H9 (cell line): ENCODE measurements at regions not wholly inside any gene's neighbourhood (a gene's known extent, or its start where the extent isn't known, plus 50 kb on each side); places are given as distances from the start of the nearest gene placed in this dataset.

Source experiments
- DNase-seq: peaks from one replicate; pipeline ENCODE4 v3.0.0-alpha.2; 2017
- H2AFZ ChIP-seq: one replicate; pipeline ENCODE4 v1.6.1; 2013; ENCODE audit warnings: mild to moderate bottlenecking, low read length, control low read depth, moderate library complexity
- H2AK5ac ChIP-seq: 2 replicates; pipeline ENCODE4 v1.6.1; 2013; ENCODE audit warnings: low read length, control low read depth, mixed read lengths; ENCODE audit not compliant: insufficient read length
- H2BK120ac ChIP-seq: one replicate; pipeline ENCODE4 v1.6.1; 2013; ENCODE audit warnings: low read depth, mild to moderate bottlenecking, low read length, control low read depth, inconsistent platforms; ENCODE audit not compliant: poor library complexity, severe bottlenecking
- H2BK12ac ChIP-seq: 2 replicates; pipeline ENCODE4 v1.6.1; 2013; ENCODE audit warnings: low read length, control low read depth, mixed read lengths, low read depth; ENCODE audit not compliant: insufficient read length
- H2BK15ac ChIP-seq: 2 replicates; pipeline ENCODE4 v1.6.1; 2013; ENCODE audit warnings: low read depth, low read length, control low read depth
- H2BK20ac ChIP-seq: one replicate; pipeline ENCODE4 v1.6.1; 2013; ENCODE audit warnings: low read depth, mild to moderate bottlenecking, low read length, control low read depth, inconsistent platforms; ENCODE audit not compliant: poor library complexity, severe bottlenecking
- H2BK5ac ChIP-seq: 2 replicates; pipeline ENCODE4 v1.6.1; 2013; ENCODE audit warnings: low read length, control low read depth, mixed read lengths; ENCODE audit not compliant: insufficient read length
- H3K14ac ChIP-seq: 2 replicates; pipeline ENCODE4 v1.6.1; 2013; ENCODE audit warnings: low read length, control low read depth; ENCODE audit not compliant: insufficient read depth
- H3K18ac ChIP-seq: 2 replicates; pipeline ENCODE4 v1.6.1; 2013; ENCODE audit warnings: low read depth, mild to moderate bottlenecking, mixed read lengths, low read length, control low read depth; ENCODE audit not compliant: insufficient read length
- H3K23ac ChIP-seq: 2 replicates; pipeline ENCODE4 v1.6.1; 2013; ENCODE audit warnings: low read length, control low read depth, mixed read lengths, low read depth; ENCODE audit not compliant: insufficient read length
- H3K23me2 ChIP-seq: 2 replicates; pipeline ENCODE4 v1.6.1; 2013; ENCODE audit warnings: low read depth, mild to moderate bottlenecking, mixed read lengths, low read length, control low read depth; ENCODE audit not compliant: insufficient read length, poor library complexity, severe bottlenecking
- H3K27ac ChIP-seq: 2 replicates; pipeline ENCODE4 v1.5.1; 2013; ENCODE audit warnings: low read length, control low read depth, mixed read lengths, low read depth; ENCODE audit not compliant: insufficient read length
- H3K27me3 ChIP-seq: 2 replicates; pipeline ENCODE4 v1.6.1; 2013; ENCODE audit warnings: low read length, control low read depth, inconsistent platforms; ENCODE audit not compliant: insufficient read depth
- H3K4ac ChIP-seq: 2 replicates; pipeline ENCODE4 v1.6.1; 2013; ENCODE audit warnings: low read depth, mild to moderate bottlenecking, control low read depth, inconsistent platforms, low read length, moderate library complexity
- H3K4me1 ChIP-seq: 2 replicates; pipeline ENCODE4 v1.6.1; 2013; ENCODE audit warnings: low read length, control low read depth, inconsistent platforms; ENCODE audit not compliant: insufficient read depth
- H3K4me2 ChIP-seq: 2 replicates; pipeline ENCODE4 v1.6.1; 2013; ENCODE audit warnings: low read length, control low read depth, mixed read lengths; ENCODE audit not compliant: insufficient read length, insufficient read depth
- H3K56ac ChIP-seq: 2 replicates; pipeline ENCODE4 v1.6.1; 2013; ENCODE audit warnings: low read depth, mild to moderate bottlenecking, mixed read lengths, low read length, control low read depth; ENCODE audit not compliant: insufficient read length
- H3K79me1 ChIP-seq: 2 replicates; pipeline ENCODE4 v1.6.1; 2013; ENCODE audit warnings: low read depth, mild to moderate bottlenecking, moderate library complexity, low read length, control low read depth, inconsistent platforms; ENCODE audit not compliant: insufficient read depth, poor library complexity, severe bottlenecking
- H3K79me2 ChIP-seq: 2 replicates; pipeline ENCODE4 v1.6.1; 2013; ENCODE audit warnings: low read length, control low read depth, inconsistent platforms; ENCODE audit not compliant: insufficient read depth
- H3K9ac ChIP-seq: 2 replicates; pipeline ENCODE4 v1.6.1; 2013; ENCODE audit warnings: low read length, control low read depth, mixed read lengths; ENCODE audit not compliant: insufficient read length; ENCODE audit errors: extremely low read depth
- H3K9me3 ChIP-seq: one replicate; pipeline ENCODE4 v1.6.1; 2013; ENCODE audit warnings: low read depth, low read length, inconsistent platforms; ENCODE audit not compliant: control insufficient read depth
- H3T11ph ChIP-seq: one replicate; pipeline ENCODE4 v1.6.1; 2013; ENCODE audit warnings: mild to moderate bottlenecking, low read length, control low read depth, inconsistent platforms
- H4K20me1 ChIP-seq: one replicate; pipeline ENCODE4 v1.6.1; 2013; ENCODE audit not compliant: control insufficient read depth, insufficient read length, insufficient read depth
- H4K5ac ChIP-seq: 2 replicates; pipeline ENCODE4 v1.6.1; 2013; ENCODE audit warnings: low read depth, mild to moderate bottlenecking, mixed read lengths, low read length, control low read depth; ENCODE audit not compliant: insufficient read length
- H4K8ac ChIP-seq: replicated peaks from 2 replicates; pipeline ENCODE4 v1.6.1; 2013; ENCODE audit warnings: low read length, control low read depth, mixed read lengths, low read depth; ENCODE audit not compliant: insufficient read length
- H4K91ac ChIP-seq: 2 replicates; pipeline ENCODE4 v1.6.1; 2013; ENCODE audit warnings: low read depth, mild to moderate bottlenecking, moderate library complexity, mixed read lengths, low read length, control low read depth; ENCODE audit not compliant: insufficient read length
- H3K27ac Mint-ChIP-seq, 3 experiments: 2 replicates in 2 of 3; 3 replicates in 1 of 3; pipeline ENCODE4 v1.8.0; 2020 to 2021; ENCODE audit warnings: mixed read lengths in 3 of 3, mild to moderate bottlenecking in 1 of 3, moderate library complexity in 1 of 3
- H3K27me3 Mint-ChIP-seq: 2 replicates; pipeline ENCODE4 v1.8.0; 2021; ENCODE audit warnings: low read depth, mild to moderate bottlenecking, moderate library complexity, mixed read lengths
- H3K36me3 Mint-ChIP-seq, 3 experiments: 2 replicates in 2 of 3; 3 replicates in 1 of 3; pipeline ENCODE4 v1.8.0; 2020 to 2021; ENCODE audit warnings: low read depth in 3 of 3, mixed read lengths in 3 of 3; ENCODE audit not compliant: insufficient read depth in 1 of 3
- H3K4me1 Mint-ChIP-seq, 2 experiments: 2 replicates each; pipeline ENCODE4 v1.8.0; 2020; ENCODE audit warnings: mixed read lengths in 2 of 2
- H3K4me3 Mint-ChIP-seq, 2 experiments: 2 replicates in 1 of 2; 3 replicates in 1 of 2; pipeline ENCODE4 v1.8.0; 2020 to 2021; ENCODE audit warnings: mild to moderate bottlenecking in 2 of 2, mixed read lengths in 2 of 2, moderate library complexity in 1 of 2
- H3K9me3 Mint-ChIP-seq, 2 experiments: 2 replicates in 1 of 2; 3 replicates in 1 of 2; pipeline ENCODE4 v1.8.0; 2020; ENCODE audit warnings: mild to moderate bottlenecking in 2 of 2, mixed read lengths in 2 of 2, moderate library complexity in 1 of 2
- WGBS: extraction: QIAGEN DNeasy Blood & Tissue Kit; methylation state at CpG from one replicate; pipeline ENCODE4 v1.1.7; 2013; ENCODE audit warnings: missing lambda C conversion rate, low lambda C conversion rate, mixed read lengths; ENCODE audit not compliant: insufficient read length; ENCODE audit errors: extremely low coverage; 5-methylcytosine and 5-hydroxymethylcytosine counted together
- TF ChIP-seq, protein P1 (sequence below): fragments of 200-600 bp; sonication (generic); conservative IDR thresholded peaks from 3 replicates; pipeline ENCODE4 v1.8.0; 2021; ENCODE audit warnings: antibody characterized with exemption, mild to moderate bottlenecking

DNA sequence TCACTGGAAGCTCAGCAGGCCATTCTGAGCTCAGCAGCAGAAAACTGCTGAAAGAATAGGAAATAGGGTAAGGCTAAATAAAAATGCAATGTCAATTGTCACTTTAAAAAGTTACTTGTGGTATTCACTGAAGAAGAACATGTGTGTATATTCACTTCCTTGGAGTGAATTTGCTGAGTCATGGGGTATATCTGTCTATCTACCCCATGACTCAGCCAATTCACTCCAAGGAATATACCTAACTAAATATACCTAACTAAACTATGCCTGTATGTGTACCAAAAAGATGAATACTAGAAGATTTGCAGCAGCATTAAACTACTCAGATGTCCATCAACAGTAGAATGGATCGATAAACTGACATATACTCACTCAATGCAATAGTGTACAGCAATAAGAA is 69.5 kb upstream of the KCNAB1 start:
- no CpG with 5 or more reads among the region's 1 CpG for WGBS
- no peak overlapping the region for H2BK120ac ChIP-seq
- no peak overlapping the region for H3T11ph ChIP-seq
- H2BK15ac ChIP-seq = no peak overlapping the region
- no peak overlapping the region for H2BK12ac ChIP-seq
- no peak overlapping the region for H3K56ac ChIP-seq
- TF ChIP-seq, protein P1, sequence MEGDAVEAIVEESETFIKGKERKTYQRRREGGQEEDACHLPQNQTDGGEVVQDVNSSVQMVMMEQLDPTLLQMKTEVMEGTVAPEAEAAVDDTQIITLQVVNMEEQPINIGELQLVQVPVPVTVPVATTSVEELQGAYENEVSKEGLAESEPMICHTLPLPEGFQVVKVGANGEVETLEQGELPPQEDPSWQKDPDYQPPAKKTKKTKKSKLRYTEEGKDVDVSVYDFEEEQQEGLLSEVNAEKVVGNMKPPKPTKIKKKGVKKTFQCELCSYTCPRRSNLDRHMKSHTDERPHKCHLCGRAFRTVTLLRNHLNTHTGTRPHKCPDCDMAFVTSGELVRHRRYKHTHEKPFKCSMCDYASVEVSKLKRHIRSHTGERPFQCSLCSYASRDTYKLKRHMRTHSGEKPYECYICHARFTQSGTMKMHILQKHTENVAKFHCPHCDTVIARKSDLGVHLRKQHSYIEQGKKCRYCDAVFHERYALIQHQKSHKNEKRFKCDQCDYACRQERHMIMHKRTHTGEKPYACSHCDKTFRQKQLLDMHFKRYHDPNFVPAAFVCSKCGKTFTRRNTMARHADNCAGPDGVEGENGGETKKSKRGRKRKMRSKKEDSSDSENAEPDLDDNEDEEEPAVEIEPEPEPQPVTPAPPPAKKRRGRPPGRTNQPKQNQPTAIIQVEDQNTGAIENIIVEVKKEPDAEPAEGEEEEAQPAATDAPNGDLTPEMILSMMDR = no peak
- H3K23me2 ChIP-seq = no peaks in the 10 kb centered on the region
- H3K9me3 ChIP-seq = no peaks in the 10 kb centered on the region
- Mint-ChIP-seq H3K27ac (no peak overlapping the region), H3K9me3 (peaks cover 16 to 21% of the 10 kb centered on the region in 2 experiments), H3K4me3 (no peak overlapping the region), H3K27me3 (peaks cover 6% of the 10 kb centered on the region), H3K36me3 (peaks cover 8 to 16% (median 15%) of the 10 kb centered on the region in 3 experiments; a peak in 5 of 7 replicates), H3K4me1 (peaks cover 4 to 9% of the 10 kb centered on the region in 2 experiments)
- H3K27me3 ChIP-seq = no peaks in the 10 kb centered on the region
- no peak overlapping the region for H3K14ac ChIP-seq
- no peak overlapping the region for H3K27ac ChIP-seq
- H3K79me1 ChIP-seq = no peaks in the 10 kb centered on the region
- no peak overlapping the region for H3K23ac ChIP-seq
- H2AK5ac ChIP-seq = no peak overlapping the region
- DNase-seq = no peak
- H3K4me1 ChIP-seq = no peaks in the 10 kb centered on the region
- no peaks in the 10 kb centered on the region for H3K79me2 ChIP-seq
- H4K91ac ChIP-seq = no peak overlapping the region
- no peak overlapping the region for H3K18ac ChIP-seq
- no peak overlapping the region for H3K9ac ChIP-seq
- no peak overlapping the region for H2BK5ac ChIP-seq
- H2AFZ ChIP-seq = no peak overlapping the region
- no peak overlapping the region for H3K4ac ChIP-seq
- no peak overlapping the region for H4K8ac ChIP-seq
- H2BK20ac ChIP-seq = no peak overlapping the region
- H4K5ac ChIP-seq = no peak overlapping the region
- H4K20me1 ChIP-seq = no peaks in the 10 kb centered on the region
- H3K4me2 ChIP-seq = no peak overlapping the region
